Neuron (in vitro differentiated cells): ENCODE measurements at regions not wholly inside any gene's neighbourhood (a gene's known extent, or its start where the extent isn't known, plus 50 kb on each side); places are given as distances from the start of the nearest gene placed in this dataset.

Experiments
- H2AFZ ChIP-seq: one replicate; pipeline ENCODE4 v1.6.1; 2013; ENCODE audit warnings: low read depth, mild to moderate bottlenecking, inconsistent platforms, low read length, moderate library complexity
- H3K27me3 ChIP-seq: one replicate; pipeline ENCODE4 v1.6.1; 2013; ENCODE audit warnings: low read length; ENCODE audit not compliant: insufficient read depth
- H3K36me3 ChIP-seq: one replicate; pipeline ENCODE4 v1.6.1; 2013; ENCODE audit warnings: low read length; ENCODE audit not compliant: insufficient read depth
- H3K4me1 ChIP-seq: one replicate; pipeline ENCODE4 v1.6.1; 2013; ENCODE audit warnings: low read length; ENCODE audit not compliant: insufficient read depth
- H3K4me3 ChIP-seq: 2 replicates; pipeline ENCODE4 v1.5.1; 2013; ENCODE audit warnings: mild to moderate bottlenecking, low read length, moderate library complexity
- H3K9me3 ChIP-seq: one replicate; pipeline ENCODE4 v1.6.1; 2013; ENCODE audit warnings: low read length

DNA sequence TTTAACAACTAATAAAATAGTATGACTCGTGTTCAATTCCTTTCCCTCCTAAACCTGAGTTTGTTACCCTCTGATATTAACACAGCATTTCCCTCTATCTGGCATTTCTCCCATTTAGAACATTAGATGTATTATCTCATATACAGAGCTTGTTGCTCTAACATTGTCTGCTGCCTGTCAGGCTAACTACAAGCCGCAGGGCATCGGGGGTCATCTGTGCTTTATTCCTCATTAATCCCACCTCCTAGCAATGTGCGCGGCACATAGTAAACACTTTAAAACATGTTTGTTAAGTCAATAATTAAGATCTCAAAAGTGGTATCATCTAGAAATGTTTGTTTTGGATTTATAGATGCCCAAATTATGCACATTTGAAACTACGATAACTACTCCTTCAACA lies 52.9 kb upstream of the NEBL start:
- Histone ChIP-seq H3K36me3 (no peaks in the 10 kb centered on the region), H3K4me3 (no peak overlapping the region), H2AFZ (no peak overlapping the region), H3K27me3 (no peaks in the 10 kb centered on the region), H3K4me1 (peaks cover 3% of the 10 kb centered on the region), H3K9me3 (peaks cover 6% of the 10 kb centered on the region)

DNA sequence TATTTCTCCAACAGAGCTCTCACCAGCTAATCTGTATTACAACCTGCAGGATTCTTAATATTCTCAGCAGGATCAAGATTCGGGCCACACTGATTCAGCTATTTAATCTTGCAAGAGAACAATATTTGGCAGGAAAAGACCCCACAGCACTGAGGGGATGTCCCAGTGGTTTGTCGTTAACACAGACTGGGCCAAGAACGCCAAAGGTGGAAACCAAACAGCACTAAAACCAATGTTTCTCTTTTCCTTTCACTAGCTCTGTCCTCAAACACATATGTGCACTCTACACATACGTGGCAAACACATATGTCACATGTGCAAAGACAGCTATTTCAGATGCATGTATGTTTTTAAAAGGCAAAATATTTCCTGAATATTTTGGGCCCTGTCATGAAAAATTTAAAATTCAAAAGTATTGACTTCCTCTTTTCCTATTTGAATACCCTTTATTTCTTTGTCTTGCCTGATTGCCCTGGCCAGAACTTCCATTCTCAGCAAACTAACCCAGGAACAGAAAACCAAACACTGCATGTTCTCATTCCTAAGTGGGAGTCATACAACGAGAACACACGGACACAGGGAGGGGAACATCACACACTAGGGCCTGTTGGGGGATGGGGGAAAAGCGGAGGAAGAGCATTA lies 51.7 kb upstream of the NEBL start:
- Histone ChIP-seq H3K4me1 (peaks cover 3% of the 10 kb centered on the region), H3K9me3 (no peaks in the 10 kb centered on the region), H3K4me3 (no peak overlapping the region), H3K36me3 (no peaks in the 10 kb centered on the region), H3K27me3 (no peaks in the 10 kb centered on the region), H2AFZ (no peak overlapping the region)
